ENCODE measurements at regions not wholly inside any gene's neighbourhood (a gene's known extent, or its start where the extent isn't known, plus 50 kb on each side); places are given as distances from the start of the nearest gene placed in this dataset.

DNA sequence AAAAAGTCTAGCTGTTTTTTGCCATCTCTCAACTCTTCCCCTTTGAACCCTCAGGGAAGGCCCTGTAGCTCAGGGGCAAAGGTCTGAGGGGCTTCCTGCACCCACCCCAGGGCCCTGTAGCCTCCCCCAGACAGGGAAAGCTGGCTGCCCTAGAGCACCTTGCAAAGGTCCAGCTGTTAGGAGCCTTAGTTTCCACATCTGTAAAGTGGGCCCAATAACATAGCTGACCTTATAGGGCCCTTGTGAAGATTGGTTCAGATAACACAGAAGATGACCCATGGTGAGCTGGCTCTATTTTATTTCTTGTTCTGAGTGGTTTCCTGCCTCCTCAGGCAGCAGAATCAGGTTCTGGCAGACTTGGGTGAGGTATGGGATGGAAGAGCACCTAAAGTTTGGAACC is 55.2 kb upstream of the SMAD6 start:
- H3K27ac ChIP-seq: no peak overlapping the region
- no peak for TF ChIP-seq ZFX (IDR thresholded peaks at IDR 0.05; ENCODE audit: borderline replicate concordance)
- TF ChIP-seq, protein P1, sequence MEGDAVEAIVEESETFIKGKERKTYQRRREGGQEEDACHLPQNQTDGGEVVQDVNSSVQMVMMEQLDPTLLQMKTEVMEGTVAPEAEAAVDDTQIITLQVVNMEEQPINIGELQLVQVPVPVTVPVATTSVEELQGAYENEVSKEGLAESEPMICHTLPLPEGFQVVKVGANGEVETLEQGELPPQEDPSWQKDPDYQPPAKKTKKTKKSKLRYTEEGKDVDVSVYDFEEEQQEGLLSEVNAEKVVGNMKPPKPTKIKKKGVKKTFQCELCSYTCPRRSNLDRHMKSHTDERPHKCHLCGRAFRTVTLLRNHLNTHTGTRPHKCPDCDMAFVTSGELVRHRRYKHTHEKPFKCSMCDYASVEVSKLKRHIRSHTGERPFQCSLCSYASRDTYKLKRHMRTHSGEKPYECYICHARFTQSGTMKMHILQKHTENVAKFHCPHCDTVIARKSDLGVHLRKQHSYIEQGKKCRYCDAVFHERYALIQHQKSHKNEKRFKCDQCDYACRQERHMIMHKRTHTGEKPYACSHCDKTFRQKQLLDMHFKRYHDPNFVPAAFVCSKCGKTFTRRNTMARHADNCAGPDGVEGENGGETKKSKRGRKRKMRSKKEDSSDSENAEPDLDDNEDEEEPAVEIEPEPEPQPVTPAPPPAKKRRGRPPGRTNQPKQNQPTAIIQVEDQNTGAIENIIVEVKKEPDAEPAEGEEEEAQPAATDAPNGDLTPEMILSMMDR (IDR thresholded peaks at IDR 0.05): no peak

DNA sequence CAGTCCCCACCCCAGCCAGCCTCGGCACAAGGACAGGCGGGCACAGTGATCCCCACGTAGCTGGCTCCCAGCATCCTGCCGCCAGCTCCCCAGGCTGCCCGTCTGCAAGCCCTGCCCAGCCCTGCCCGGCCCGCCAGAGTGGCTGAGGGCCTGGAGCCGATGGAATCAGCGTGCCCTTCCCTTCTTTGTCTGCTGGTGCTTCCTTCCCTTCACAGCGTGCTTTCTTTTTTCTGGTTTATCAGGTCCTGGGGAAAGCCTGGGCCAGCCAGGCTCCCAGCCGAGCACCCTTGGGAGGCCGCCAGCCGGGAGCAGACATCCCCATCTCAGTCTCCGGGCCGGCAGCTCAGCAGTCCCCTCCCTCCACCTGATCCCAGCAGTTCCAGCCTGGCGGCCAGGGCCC is 54.7 kb upstream of the SMAD6 start:
- TF ChIP-seq, protein P1 (IDR thresholded peaks at IDR 0.05): no peak
- no peak for TF ChIP-seq ZFX (IDR thresholded peaks at IDR 0.05; ENCODE audit: borderline replicate concordance)
- no peak overlapping the region for H3K27ac ChIP-seq

DNA sequence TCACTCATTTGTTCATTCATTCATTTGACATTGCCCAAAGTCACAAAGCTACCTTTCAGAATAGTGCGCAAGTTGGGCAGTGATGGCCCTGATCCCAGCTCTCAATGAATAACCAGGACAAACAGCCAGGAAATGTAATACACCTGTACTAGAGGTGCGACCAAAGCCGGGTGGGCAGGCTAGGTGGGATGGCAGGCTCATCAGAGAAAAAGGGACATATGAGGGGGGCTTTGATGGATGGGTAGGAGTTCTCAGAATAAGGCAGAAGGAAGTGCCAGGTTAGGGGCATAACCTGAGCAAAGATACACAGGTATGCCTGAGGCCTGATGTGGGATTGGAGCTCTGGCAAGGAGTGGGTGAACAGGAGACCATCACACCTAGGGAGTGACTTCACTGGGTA is 53.4 kb upstream of the SMAD6 start:
- TF ChIP-seq ZFX (IDR thresholded peaks at IDR 0.05; ENCODE audit: borderline replicate concordance): no peak
- TF ChIP-seq, protein P1 (IDR thresholded peaks at IDR 0.05): no peak
- no peak overlapping the region for H3K27ac ChIP-seq

DNA sequence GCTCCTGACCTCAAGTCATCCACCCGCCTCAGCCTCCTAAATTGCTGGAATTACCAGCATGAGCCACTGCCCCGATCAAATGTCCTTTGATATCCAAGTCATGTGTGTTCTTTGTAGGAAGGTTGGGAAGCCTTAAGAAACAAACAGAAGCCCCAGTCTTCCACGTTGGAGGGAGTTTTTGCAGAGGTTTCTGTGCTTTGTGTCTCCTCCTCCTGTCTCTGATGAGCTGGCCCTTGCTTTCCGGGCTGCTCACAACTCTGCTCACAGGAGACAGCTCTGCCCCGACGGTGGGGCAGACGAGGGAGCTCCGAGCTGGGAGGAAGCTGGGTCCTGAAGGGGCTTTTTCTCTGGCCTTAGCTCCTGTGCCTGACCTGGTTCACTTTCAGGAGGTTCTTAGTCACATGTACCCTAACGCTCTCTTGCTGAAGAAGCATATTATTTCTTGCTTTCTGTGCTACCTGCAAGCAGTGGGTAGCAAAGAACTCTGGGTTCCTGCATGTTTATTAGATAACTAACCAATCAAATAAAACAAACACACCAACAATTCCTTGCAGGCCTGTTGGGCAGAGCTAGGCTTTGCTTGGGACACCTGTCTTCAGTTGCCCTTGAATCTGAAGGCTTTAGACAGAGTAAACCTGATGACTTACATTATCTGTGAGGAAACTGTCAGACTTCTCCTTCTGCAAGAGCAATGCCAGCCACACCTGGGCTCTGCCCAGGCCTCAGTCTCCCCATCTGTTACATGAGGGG is 52.6 kb upstream of the SMAD6 start:
- H3K27ac ChIP-seq: no peak overlapping the region
- TF ChIP-seq ZFX (IDR thresholded peaks at IDR 0.05; ENCODE audit: borderline replicate concordance): no peak
- TF ChIP-seq, protein P1 (IDR thresholded peaks at IDR 0.05): no peak

DNA sequence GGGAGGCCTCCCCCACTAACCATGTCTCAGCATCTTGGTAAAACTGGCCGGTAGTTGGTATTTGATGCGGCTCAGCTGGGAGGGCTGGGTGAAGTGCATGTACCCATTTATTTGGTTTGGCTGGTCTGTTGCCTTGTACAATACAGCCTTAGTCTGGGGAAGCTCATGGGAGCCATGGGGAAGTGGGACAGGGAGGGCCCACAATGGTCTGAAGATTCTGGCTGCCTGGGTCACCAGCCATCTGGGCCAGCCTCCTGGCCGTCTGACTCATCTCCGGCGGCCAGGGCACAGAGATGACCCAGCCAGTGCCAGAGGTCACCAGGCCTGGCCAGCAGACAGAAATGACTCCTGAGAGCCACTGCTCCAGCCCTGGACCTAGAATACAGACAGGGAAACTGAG is 51.6 kb upstream of the SMAD6 start:
- no peak overlapping the region for H3K27ac ChIP-seq

DNA sequence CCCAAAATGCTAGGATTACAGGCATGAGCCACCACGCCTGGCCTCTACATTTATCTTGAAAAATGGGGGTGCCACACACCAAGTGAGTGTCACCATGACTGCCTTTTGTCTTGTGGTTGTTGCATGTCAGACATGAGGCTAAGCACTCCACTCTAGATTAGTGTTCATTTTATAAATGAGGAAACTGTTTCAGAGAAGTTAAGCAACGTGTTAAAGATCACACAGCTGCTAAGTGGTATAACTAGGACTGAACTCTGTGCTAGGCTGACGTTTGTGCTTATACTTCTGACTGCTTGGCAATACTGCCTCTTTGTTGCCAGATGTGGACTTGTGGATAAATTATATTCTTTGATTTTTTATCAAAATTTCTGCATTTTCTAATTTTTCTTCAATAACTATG is 50.8 kb upstream of the SMAD6 start:
- no peak overlapping the region for H3K27ac ChIP-seq
- TF ChIP-seq, protein P1 (IDR thresholded peaks at IDR 0.05): no peak

More for the DNA sequence above, 51.6 kb upstream of the SMAD6 start:
- TF ChIP-seq, protein P1 (IDR thresholded peaks at IDR 0.05): no peak
- no peak for TF ChIP-seq ZFX (IDR thresholded peaks at IDR 0.05; ENCODE audit: borderline replicate concordance)

DNA sequence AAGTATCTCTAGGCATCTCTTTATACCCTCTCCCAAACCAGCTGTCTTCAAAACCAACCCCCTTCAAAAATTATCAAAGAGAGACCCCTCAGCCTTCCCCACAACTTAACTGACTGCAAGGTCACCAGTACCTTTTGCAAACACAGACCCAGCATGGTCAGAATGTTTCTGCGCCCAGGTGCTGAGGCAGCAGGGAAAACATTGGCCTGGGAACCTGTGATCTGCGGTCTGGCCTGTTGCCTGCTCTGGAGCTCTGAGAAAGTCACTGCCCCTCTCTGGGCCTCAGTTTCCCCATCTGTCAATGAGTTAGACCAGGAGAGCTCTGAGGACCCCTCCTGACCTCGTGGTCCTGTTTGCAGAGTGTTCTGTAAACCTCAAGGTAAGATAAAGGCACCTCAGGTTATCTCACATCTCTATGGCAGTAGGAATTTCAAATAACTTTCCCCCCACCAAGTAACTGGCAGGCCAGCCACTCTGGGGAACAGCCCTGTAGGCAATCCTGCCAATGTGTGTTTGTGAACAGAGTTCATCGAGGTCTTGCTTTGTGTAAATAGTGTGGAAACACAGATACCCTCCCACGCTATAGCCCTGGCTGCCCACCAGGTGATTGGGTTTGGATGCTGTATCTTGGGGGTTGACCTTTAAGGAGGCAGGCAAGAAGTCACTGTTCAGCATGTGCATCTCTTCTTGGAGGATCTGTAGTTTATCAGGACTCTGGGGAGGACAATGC is 50.0 kb upstream of the SMAD6 start:
- TF ChIP-seq ZFX (IDR thresholded peaks at IDR 0.05; ENCODE audit: borderline replicate concordance): no peak
- TF ChIP-seq, protein P1 (IDR thresholded peaks at IDR 0.05): no peak
- H3K27ac ChIP-seq: no peak overlapping the region

All from 22Rv1 (cell line).